Posterior vena cava (tissue), 2 donors: ENCODE measurements at regions not wholly inside any gene's neighbourhood (a gene's known extent, or its start where the extent isn't known, plus 50 kb on each side); places are given as distances from the start of the nearest gene placed in this dataset.

Source experiments
- DNase-seq: peaks from one replicate; pipeline ENCODE4 v3.0.0-alpha.2; 2020; ENCODE audit warnings: low spot score
- intact Hi-C, 2 donors: fragments of 100-400 bp; cut with DNase I; formaldehyde crosslinking; loops; one replicate each; pipeline versions ENCODE4 v1.14.1 to v1.14.2; 2022 to 2023
- donor health status: DM: yes; HTN: yes; CAD: no.
- donor health status: DM: yes; HTN: yes; CAD: no.

- peak; percentile 52 for DNase-seq
- intact Hi-C loops: no loop called here
Observed at GRCh38 chr10:128632694-128633093, 506.5 kb upstream of the MKI67 start.

DNA sequence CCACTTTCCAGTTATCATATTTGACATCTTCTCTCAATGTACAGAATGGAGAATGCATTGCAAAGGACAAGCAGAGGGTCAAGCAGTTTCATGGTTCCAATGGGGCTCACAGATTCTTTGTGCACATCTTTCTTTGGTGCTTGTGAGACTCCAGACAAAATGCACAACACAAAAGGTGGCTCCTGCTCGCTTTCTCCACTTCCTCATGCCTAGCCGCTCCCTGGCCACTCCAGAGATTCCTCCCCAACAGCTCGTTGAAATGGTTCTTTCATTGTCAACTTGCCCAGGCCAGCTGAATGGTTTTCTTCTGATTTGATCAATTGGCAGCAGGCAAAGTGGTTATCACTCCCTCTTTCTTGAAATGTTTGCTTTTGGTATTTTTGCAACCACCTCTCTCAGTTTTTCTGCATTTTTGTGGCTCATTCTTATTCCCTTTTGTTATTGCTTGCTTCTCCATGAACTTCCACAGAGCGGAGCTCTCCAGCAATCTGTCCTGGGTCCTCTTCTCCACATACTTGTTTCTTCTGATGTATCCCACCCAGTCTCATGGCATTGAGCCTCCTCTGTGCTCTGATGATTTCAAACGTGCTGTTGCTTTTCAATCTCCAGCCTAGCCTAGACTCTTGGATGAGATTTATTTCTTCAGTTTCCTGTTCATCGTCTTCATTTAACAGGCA lies 507.8 kb upstream of the MKI67 start:
- DNase-seq: no peak
- intact Hi-C loops: no loop called here

- intact Hi-C loops: no loop called here
- no peak for DNase-seq
Observed at GRCh38 chr10:128642023-128642422, 515.8 kb upstream of the MKI67 start.

GRCh38 chr10:128642502-128642901 lies 516.3 kb upstream of the MKI67 start:
- DNase-seq: no peak
- intact Hi-C loops: no loop called here

GRCh38 chr10:128643658-128644057 lies 517.4 kb upstream of the MKI67 start:
- no peak for DNase-seq
- intact Hi-C loops: no loop called here

DNA sequence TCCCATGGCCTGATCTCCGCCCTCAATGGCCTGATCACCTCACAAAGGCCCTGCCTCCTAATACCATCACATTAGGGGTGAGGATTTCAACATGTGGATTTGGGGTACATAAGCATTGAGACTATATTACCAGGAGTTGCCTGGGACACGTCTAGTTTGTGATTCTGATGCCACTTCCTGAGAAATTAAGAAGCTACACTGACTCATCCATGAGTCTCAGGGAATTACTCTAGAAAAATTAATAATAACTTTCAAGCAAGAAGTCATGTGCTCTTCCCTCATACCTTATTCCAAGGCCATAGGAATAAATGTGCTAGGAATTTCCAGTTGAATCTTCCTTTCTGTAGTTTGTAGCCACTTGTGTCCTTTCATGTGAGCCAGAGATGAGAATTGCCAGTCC lies 519.3 kb upstream of the MKI67 start:
- intact Hi-C loops: no loop called here
- DNase-seq: no peak

- no peak for DNase-seq
- intact Hi-C loops: no loop called here
Observed at GRCh38 chr10:128646956-128647355, 520.7 kb upstream of the MKI67 start.

DNA sequence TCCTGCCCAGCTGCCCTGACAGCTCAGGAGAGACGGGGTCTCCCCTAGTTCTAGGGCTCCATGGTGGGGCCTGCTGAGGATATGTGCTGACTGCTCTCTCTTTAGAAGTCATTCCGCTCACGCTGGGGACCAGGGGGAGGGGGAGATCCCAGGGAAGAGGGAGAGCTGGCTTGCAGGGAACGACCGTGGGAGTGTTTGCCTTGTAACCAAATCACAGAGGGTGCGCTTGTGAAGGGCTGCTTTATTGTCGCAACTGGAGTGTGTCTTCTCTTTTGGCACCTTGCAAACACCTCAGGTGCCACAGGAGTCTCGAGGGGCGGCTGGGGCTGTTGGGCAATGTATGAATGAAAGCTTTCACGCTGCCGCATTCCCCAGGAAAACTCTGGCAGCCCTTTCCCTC lies 531.3 kb upstream of the MKI67 start:
- DNase-seq: peak; percentile 46
- intact Hi-C loops: no loop called here

DNA sequence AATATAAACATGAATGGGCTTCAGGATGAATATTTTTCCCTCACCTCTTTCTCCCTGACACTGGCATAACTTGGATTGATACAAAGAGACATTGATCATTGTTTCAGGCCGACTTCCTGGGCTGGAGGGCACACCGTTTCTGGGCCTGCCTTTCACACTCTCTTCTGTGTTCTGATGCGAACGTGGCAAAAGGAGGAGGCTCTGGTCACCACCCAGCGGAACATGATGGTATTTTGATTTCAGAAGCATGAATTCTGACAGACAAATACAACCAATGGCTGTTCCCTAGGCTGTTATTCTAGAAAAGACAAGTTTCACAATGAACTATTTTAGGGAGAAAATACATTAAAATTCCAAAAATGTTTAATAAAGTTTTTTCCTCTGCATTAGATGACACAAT lies 534.5 kb upstream of the MKI67 start:
- DNase-seq: no peak
- intact Hi-C loops: no loop called here

DNA sequence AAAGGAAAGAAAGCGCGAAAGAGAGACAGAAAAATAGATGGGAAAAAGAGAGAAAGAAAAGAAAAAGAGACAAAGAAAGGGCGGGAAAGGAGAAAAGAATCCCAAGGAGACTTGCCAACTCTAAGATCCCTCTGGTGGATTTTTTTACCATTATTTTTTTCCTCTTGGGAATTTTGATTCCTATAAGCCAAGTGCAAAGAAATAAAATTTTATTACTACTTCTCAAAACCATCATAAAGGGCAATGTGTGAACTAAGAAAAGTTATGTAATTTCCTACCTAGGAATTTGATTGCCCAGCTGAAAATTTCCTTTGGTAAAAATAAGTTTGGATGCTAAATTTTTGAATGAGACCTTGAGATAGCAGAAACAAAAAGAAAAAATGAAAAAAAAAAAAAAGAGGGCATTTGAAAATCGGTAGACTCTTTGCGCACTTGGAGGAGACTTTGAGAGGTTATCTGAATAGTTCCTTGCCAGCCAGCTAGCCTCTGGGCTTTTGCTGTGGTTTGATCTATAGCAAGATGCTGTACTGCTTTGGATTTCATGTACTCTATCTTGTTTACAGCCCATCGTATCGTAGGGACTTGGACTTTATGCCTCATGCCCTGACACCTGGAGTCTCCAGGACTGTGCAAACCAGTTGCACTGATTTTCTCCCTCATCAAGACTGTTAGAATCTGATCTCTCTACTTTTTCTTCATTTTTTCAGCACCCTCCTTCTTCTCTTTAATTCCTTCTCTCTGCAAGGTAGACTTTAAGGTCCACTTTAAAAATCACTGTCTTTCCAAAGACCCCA lies 535.4 kb upstream of the MKI67 start:
- DNase-seq: no peak
- intact Hi-C loops: no loop called here

DNA sequence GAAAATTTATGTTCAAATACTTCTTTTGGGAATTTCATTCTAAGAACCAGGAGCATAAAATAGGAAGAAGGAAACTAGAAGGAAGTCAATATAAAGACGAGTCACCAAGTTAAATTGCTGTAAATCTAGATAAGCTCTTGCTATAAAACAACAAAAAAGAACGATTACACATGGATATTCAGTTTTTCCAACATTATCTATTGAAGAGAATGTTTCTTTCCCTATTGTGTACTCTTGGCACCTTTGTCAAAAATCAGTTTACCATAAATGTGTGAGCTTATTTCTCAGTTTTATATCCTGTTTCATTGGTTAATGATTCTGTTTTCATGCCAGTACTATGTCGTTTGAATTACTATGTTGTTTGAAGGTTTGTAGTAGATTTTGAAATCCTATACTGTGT lies 536.3 kb upstream of the MKI67 start:
- no peak for DNase-seq
- intact Hi-C loops: no loop called here

DNA sequence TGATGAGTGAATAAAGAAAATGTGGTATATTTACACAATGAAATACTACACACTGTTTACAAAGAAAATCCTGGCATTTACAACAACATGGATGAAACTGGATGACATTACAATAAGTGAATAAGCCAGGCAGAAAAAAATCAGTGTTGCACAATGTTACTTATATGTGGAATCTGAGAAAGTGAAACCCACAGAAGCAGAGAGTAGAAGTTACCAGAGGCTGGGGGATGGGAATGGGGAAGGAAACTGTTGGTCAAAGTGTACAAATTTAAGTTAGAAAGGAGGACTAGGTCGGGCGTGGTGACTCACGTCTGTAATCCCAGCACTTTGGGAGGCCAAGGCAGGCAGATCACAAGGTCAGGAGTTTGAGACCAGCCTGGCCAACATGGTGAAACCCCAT lies 538.5 kb upstream of the MKI67 start:
- intact Hi-C loops: no loop called here
- no peak for DNase-seq

- intact Hi-C loops: no loop called here
- no peak for DNase-seq
Observed at GRCh38 chr10:128675405-128675804, 549.2 kb upstream of the MKI67 start.

- DNase-seq: no peak
- intact Hi-C loops: no loop called here
Observed at GRCh38 chr10:128680116-128680515, 553.9 kb upstream of the MKI67 start.

DNA sequence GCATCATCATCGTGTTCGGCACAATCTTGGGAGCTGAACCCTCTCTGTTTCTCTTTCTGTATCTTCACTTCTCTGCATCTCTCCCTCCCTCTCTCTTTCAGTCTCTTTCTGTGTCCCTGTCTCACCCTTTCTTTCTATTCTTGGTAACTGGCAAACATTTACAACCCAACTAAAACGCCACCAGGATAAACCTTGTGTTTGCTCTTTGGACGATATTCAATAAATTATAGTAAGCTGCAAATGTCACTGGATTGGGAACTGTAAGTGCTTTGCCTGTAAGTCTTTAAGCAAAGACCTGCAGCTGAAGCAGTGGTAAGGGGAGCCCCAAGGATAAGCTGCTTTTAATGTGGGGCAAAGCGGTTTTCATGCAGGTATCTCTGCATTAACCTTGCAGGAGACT lies 558.0 kb upstream of the MKI67 start:
- no peak for DNase-seq
- intact Hi-C loops: no loop called here

- intact Hi-C loops: no loop called here
Observed at GRCh38 chr10:128686630-128687278, 560.5 kb upstream of the MKI67 start.

GRCh38 chr10:128687408-128687807 lies 561.2 kb upstream of the MKI67 start:
- no peak for DNase-seq
- intact Hi-C loops: no loop called here

More at GRCh38 chr10:128686630-128687278, 560.5 kb upstream of the MKI67 start:
- DNase-seq: no peak

- intact Hi-C loops: no loop called here
- DNase-seq: no peak
Observed at GRCh38 chr10:128687927-128688549, 561.8 kb upstream of the MKI67 start.

- no peak for DNase-seq
- intact Hi-C loops: no loop called here
Observed at GRCh38 chr10:128689667-128690066, 563.4 kb upstream of the MKI67 start.

DNA sequence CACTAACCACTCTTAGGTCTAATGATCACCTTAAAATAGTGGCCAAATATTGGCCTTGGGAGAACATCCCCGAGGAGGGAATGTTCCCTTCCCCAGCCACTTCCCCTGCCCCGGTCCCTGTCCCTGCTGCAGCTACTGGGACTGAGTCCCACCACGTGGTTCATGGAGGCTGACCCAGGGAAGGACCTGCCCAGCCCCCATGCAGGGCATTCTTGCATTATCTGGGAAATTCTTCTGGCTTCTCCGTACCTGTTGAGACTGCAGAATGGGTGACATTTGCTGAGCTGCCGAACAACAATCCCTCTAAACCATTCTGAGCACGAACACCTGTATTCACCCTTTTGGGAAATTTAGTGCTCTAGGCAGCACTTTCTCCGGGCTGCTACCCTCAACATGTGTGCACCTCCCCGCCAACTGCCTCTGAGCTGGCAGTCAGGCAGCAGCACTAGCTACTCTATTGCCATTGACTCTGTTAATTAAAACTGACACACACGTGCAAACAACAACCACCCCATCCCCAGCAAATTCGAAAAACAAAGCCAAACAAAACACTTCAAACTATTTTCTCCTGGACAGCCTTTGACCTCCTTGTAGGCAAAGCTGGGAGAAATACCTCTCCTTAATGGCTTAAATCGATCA lies 567.4 kb upstream of the MKI67 start:
- DNase-seq: no peak
- intact Hi-C loops: no loop called here
